ENCODE measurements at regions not wholly inside any gene's neighbourhood (a gene's known extent, or its start where the extent isn't known, plus 50 kb on each side); places are given as distances from the start of the nearest gene placed in this dataset.

DNA sequence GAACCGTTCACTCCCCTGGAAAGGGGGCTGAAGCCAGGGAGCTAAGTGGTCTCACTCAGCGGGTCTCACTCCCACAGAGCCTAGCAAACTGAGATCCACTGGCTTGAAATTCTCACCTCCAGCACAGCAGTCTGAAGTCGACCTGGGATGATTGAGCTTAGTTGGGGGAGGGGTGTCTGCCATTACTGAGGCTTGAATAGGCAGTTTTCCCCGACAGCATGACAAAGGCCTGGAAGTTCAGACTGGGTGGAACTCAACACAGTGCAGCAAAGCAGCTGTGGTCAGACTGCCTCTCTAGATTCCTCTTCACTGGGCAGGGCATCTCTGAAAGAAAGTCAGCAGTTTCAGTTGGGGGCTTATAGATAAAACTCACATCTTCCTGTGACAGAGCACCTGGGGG lies 292.5 kb downstream of the NUP35 start:
- no peak overlapping the region for H3K27ac ChIP-seq (ENCODE audit: low read depth, low read length)
- H3K27me3 ChIP-seq (ENCODE audit: insufficient read depth, low read length), result no peaks in the 10 kb centered on the region
- no peak overlapping the region for H3K4me2 ChIP-seq (ENCODE audit: insufficient read depth, low read length)
- H3K36me3 ChIP-seq (ENCODE audit: insufficient read depth, low read length), result no peaks in the 10 kb centered on the region
- H3K9me3 ChIP-seq (ENCODE audit: low read depth, low read length), result no peaks in the 10 kb centered on the region
- H2AFZ ChIP-seq (ENCODE audit: low read length), result no peak overlapping the region
- no peaks in the 10 kb centered on the region for H4K20me1 ChIP-seq (ENCODE audit: insufficient read depth, low read length)
- H3K4me1 ChIP-seq (ENCODE audit: insufficient read depth, low read length), result no peaks in the 10 kb centered on the region
- TF ChIP-seq, protein P1, sequence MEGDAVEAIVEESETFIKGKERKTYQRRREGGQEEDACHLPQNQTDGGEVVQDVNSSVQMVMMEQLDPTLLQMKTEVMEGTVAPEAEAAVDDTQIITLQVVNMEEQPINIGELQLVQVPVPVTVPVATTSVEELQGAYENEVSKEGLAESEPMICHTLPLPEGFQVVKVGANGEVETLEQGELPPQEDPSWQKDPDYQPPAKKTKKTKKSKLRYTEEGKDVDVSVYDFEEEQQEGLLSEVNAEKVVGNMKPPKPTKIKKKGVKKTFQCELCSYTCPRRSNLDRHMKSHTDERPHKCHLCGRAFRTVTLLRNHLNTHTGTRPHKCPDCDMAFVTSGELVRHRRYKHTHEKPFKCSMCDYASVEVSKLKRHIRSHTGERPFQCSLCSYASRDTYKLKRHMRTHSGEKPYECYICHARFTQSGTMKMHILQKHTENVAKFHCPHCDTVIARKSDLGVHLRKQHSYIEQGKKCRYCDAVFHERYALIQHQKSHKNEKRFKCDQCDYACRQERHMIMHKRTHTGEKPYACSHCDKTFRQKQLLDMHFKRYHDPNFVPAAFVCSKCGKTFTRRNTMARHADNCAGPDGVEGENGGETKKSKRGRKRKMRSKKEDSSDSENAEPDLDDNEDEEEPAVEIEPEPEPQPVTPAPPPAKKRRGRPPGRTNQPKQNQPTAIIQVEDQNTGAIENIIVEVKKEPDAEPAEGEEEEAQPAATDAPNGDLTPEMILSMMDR (IDR thresholded peaks at IDR 0.05; ENCODE audit: extremely low read depth, low read depth, low read length), result no peak
- no peak overlapping the region for H3K4me3 ChIP-seq (ENCODE audit: insufficient read depth, low read length)
- DNase-seq (ENCODE audit: insufficient read length, low spot score, missing footprints), result no peak
- no peaks in the 10 kb centered on the region for H3K79me2 ChIP-seq (ENCODE audit: insufficient read depth, low read length)

DNA sequence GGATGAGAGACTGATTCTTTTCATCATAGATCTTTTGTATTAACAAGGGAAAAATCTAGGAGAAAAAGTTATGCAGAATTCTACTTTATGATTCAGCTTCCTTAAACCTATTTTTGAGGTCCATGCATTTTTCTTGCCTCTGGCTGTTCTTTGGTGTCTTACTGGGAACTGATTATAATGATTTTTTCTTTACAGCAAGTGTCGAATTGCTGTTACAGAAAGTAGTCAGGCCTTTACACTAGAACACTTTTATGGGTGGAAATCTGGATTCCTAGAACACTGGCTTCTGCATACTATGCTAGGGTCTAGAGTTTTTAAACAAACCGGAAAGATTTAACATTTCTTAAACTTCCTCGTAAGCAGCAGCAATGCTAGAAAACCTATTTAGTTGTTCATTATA lies 302.6 kb downstream of the NUP35 start:
- no peak overlapping the region for H2AFZ ChIP-seq (ENCODE audit: low read length)

DNA sequence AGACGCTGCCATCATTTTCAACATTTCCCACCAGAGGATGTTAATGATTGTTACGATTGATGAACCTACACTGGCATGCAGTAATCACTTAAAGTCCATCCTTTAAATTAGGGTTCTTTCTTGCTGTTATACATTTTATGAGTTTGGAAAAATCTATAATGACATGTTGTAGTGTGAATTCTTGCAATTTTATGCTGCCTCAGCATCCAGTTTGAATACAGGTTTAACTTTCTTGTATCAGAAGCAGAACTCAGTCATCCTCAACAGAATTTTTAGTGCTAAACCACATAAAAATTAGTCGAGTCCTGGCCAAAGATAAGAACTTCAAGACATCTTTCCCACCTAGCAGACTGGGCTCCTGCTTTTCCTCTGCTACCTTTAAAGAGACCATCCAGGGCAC lies 303.3 kb downstream of the NUP35 start:
- Histone ChIP-seq H2AFZ (ENCODE audit: low read length) (no peak overlapping the region), H3K4me1 (ENCODE audit: insufficient read depth, low read length) (no peaks in the 10 kb centered on the region), H3K79me2 (ENCODE audit: insufficient read depth, low read length) (no peaks in the 10 kb centered on the region), H3K9me3 (ENCODE audit: low read depth, low read length) (no peaks in the 10 kb centered on the region), H3K4me2 (ENCODE audit: insufficient read depth, low read length) (no peak overlapping the region), H4K20me1 (ENCODE audit: insufficient read depth, low read length) (no peaks in the 10 kb centered on the region), H3K27me3 (ENCODE audit: insufficient read depth, low read length) (no peaks in the 10 kb centered on the region), H3K4me3 (ENCODE audit: insufficient read depth, low read length) (no peak overlapping the region), H3K36me3 (ENCODE audit: insufficient read depth, low read length) (no peaks in the 10 kb centered on the region), H3K27ac (ENCODE audit: low read depth, low read length) (no peak overlapping the region)
- no peak for DNase-seq (ENCODE audit: insufficient read length, low spot score, missing footprints)
- TF ChIP-seq, protein P1 (IDR thresholded peaks at IDR 0.05; ENCODE audit: extremely low read depth, low read depth, low read length), result no peak

More for the DNA sequence above, 302.6 kb downstream of the NUP35 start:
- H4K20me1 ChIP-seq (ENCODE audit: insufficient read depth, low read length), result no peaks in the 10 kb centered on the region
- no peak overlapping the region for H3K4me2 ChIP-seq (ENCODE audit: insufficient read depth, low read length)
- no peaks in the 10 kb centered on the region for H3K9me3 ChIP-seq (ENCODE audit: low read depth, low read length)
- TF ChIP-seq, protein P1 (IDR thresholded peaks at IDR 0.05; ENCODE audit: extremely low read depth, low read depth, low read length), result no peak
- H3K4me1 ChIP-seq (ENCODE audit: insufficient read depth, low read length), result no peaks in the 10 kb centered on the region
- H3K36me3 ChIP-seq (ENCODE audit: insufficient read depth, low read length), result no peaks in the 10 kb centered on the region
- no peaks in the 10 kb centered on the region for H3K27me3 ChIP-seq (ENCODE audit: insufficient read depth, low read length)
- H3K4me3 ChIP-seq (ENCODE audit: insufficient read depth, low read length), result no peak overlapping the region
- H3K27ac ChIP-seq (ENCODE audit: low read depth, low read length), result no peak overlapping the region
- no peaks in the 10 kb centered on the region for H3K79me2 ChIP-seq (ENCODE audit: insufficient read depth, low read length)
- no peak for DNase-seq (ENCODE audit: insufficient read length, low spot score, missing footprints)

DNA sequence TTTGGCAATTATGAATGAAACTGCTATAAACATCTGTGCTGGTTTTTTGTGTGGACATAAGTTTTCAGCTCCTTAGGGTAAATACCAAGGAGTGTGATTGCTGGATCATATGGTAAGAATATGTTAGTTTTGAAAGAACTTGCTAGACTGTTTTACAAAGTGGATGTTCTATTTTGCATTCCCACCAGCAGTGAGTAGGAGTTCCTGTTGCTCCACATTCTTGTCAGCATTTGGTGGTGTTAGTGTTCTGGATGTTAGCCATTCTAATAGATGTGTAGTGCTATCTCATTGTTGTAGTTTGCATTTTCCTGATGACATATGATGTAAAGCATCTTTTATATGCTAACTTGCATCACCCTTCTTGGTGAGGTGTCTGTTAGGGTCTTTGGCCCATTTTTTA lies 304.6 kb downstream of the NUP35 start:
- no peak overlapping the region for H3K4me3 ChIP-seq (ENCODE audit: insufficient read depth, low read length)
- no peaks in the 10 kb centered on the region for H3K79me2 ChIP-seq (ENCODE audit: insufficient read depth, low read length)
- no peak overlapping the region for H2AFZ ChIP-seq (ENCODE audit: low read length)
- no peaks in the 10 kb centered on the region for H3K4me1 ChIP-seq (ENCODE audit: insufficient read depth, low read length)
- H3K27ac ChIP-seq (ENCODE audit: low read depth, low read length), result no peak overlapping the region
- no peak for DNase-seq (ENCODE audit: insufficient read length, low spot score, missing footprints)
- no peaks in the 10 kb centered on the region for H3K36me3 ChIP-seq (ENCODE audit: insufficient read depth, low read length)
- TF ChIP-seq, protein P1 (IDR thresholded peaks at IDR 0.05; ENCODE audit: extremely low read depth, low read depth, low read length), result no peak
- H3K9me3 ChIP-seq (ENCODE audit: low read depth, low read length), result no peaks in the 10 kb centered on the region
- H4K20me1 ChIP-seq (ENCODE audit: insufficient read depth, low read length), result no peaks in the 10 kb centered on the region
- no peak overlapping the region for H3K4me2 ChIP-seq (ENCODE audit: insufficient read depth, low read length)
- no peaks in the 10 kb centered on the region for H3K27me3 ChIP-seq (ENCODE audit: insufficient read depth, low read length)

Measured in osteoblast (primary cell).